CD4-positive, alpha-beta T cell (primary cell): ENCODE measurements at regions not wholly inside any gene's neighbourhood (a gene's known extent, or its start where the extent isn't known, plus 50 kb on each side); places are given as distances from the start of the nearest gene placed in this dataset.

Experiments used
- ATAC-seq: fragments of 200-7000 bp; cut with Tn5 transposase; one replicate; pipeline ENCODE4 v1.10.0; 2022; ENCODE audit warnings: mild to moderate bottlenecking; ENCODE audit not compliant: poor library complexity
- CTCF ChIA-PET: fragments of 350-600 bp; sonication (Branson Sonifier 250); formaldehyde crosslinking; loops from one replicate; lab custom pipeline; 2021; ENCODE audit warnings: antibody characterized with exemption, inconsistent platforms; lab: Charles Lee
- POLR2A ChIA-PET: fragments of 350-600 bp; sonication (Branson Sonifier 250); formaldehyde crosslinking; loops from one replicate; lab custom pipeline; 2021; ENCODE audit warnings: antibody characterized with exemption, inconsistent platforms; lab: Charles Lee
- DNase-seq, 14 experiments: peaks; one replicate each; pipeline ENCODE4 v3.0.0-alpha.2; 2013 to 2020; ENCODE audit warnings: mixed read lengths in 2 of 14
- H3K27ac ChIP-seq, 2 donors: one replicate each; pipeline versions ENCODE4 v1.5.1 to v1.7.0; 2013; ENCODE audit warnings: low read length in 2 of 2, low read depth in 1 of 2, mild to moderate bottlenecking in 1 of 2
- H3K27me3 ChIP-seq, 2 experiments: 1 replicate in 1 of 2; 2 replicates in 1 of 2; pipeline versions ENCODE4 v1.6.1 to v1.7.0; 2013; ENCODE audit warnings: low read length in 2 of 2, control low read depth in 1 of 2, mild to moderate bottlenecking in 1 of 2, moderate library complexity in 1 of 2; ENCODE audit not compliant: insufficient read depth in 2 of 2, control insufficient read depth in 1 of 2
- H3K36me3 ChIP-seq: one replicate; pipeline ENCODE4 v1.6.1; 2013; ENCODE audit warnings: low read length, control low read depth; ENCODE audit not compliant: insufficient read depth
- H3K4me1 ChIP-seq: one replicate; pipeline ENCODE4 v1.6.1; 2013; ENCODE audit warnings: low read length, control low read depth; ENCODE audit not compliant: insufficient read depth
- H3K4me3 ChIP-seq: one replicate; pipeline ENCODE4 v1.5.1; 2013; ENCODE audit warnings: mild to moderate bottlenecking, low read length, moderate library complexity
- H3K9me3 ChIP-seq, 2 experiments: 1 replicate in 1 of 2; 2 replicates in 1 of 2; pipeline versions ENCODE4 v1.6.1 to v1.7.0; 2013; ENCODE audit warnings: low read length in 2 of 2, mild to moderate bottlenecking in 2 of 2, control low read depth in 1 of 2, moderate library complexity in 1 of 2; ENCODE audit not compliant: control insufficient read depth in 1 of 2, insufficient read depth in 1 of 2
- H3K27ac Mint-ChIP-seq: one replicate; pipeline ENCODE4 v1.8.0; 2020; ENCODE audit warnings: mixed read lengths
- H3K27me3 Mint-ChIP-seq: one replicate; pipeline ENCODE4 v1.8.0; 2021; ENCODE audit warnings: mixed read lengths
- H3K36me3 Mint-ChIP-seq: one replicate; pipeline ENCODE4 v1.8.0; 2021; ENCODE audit warnings: low read depth, mixed read lengths
- H3K4me1 Mint-ChIP-seq: one replicate; pipeline ENCODE4 v1.8.0; 2021; ENCODE audit warnings: low read depth, mixed read lengths
- H3K4me3 Mint-ChIP-seq: one replicate; pipeline ENCODE4 v1.8.0; 2020; ENCODE audit warnings: mild to moderate bottlenecking, mixed read lengths
- H3K9me3 Mint-ChIP-seq: one replicate; pipeline ENCODE4 v1.8.0; 2020; ENCODE audit warnings: mixed read lengths
- intact Hi-C, 2 experiments: fragments of 100-400 bp; cut with DNase I in 1 of 2; cut with micrococcal nuclease in 1 of 2; formaldehyde crosslinking; loops; one replicate each; pipeline versions ENCODE4 v1.15.1 to v1.9.0; 2023 to 2025; cut with DNase I, micrococcal nuclease
- TF ChIP-seq, protein P1 (sequence below): fragments of 200-600 bp; IDR thresholded peaks from one replicate; pipeline ENCODE4 v1.8.0; 2022; ENCODE audit warnings: antibody characterized with exemption, mild to moderate bottlenecking

DNA sequence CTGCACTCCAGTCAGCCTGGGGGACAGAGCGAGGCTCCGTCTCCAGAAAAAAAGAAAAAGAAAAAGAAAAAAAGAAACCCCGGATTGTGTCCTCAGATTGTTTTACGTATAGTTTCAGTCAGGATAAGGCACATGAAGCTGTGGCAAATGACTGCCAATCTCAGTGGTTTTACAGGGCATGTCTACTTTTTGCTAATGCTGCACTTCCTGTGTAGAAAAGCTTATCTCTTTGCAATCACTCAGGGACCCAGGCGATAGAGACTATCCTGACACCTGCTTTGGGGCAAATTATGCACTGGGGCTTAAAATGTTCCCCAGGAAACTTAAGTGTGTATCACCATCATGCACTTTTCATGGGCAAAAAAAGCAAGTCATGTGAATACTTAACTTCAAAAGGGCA, 103.7 kb upstream of the MEIS1 start:
- no peaks in the 10 kb centered on the region for H3K4me1 Mint-ChIP-seq
- no peak overlapping the region for H3K4me3 ChIP-seq
- ATAC-seq (no peak), DNase-seq (no peak)
- no peak overlapping the region for H3K27ac ChIP-seq
- CTCF ChIA-PET = no interaction called here
- no peaks in the 10 kb centered on the region for H3K36me3 Mint-ChIP-seq
- no peaks in the 10 kb centered on the region for H3K27me3 ChIP-seq
- TF ChIP-seq, protein P1, sequence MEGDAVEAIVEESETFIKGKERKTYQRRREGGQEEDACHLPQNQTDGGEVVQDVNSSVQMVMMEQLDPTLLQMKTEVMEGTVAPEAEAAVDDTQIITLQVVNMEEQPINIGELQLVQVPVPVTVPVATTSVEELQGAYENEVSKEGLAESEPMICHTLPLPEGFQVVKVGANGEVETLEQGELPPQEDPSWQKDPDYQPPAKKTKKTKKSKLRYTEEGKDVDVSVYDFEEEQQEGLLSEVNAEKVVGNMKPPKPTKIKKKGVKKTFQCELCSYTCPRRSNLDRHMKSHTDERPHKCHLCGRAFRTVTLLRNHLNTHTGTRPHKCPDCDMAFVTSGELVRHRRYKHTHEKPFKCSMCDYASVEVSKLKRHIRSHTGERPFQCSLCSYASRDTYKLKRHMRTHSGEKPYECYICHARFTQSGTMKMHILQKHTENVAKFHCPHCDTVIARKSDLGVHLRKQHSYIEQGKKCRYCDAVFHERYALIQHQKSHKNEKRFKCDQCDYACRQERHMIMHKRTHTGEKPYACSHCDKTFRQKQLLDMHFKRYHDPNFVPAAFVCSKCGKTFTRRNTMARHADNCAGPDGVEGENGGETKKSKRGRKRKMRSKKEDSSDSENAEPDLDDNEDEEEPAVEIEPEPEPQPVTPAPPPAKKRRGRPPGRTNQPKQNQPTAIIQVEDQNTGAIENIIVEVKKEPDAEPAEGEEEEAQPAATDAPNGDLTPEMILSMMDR = no peak
- no peaks in the 10 kb centered on the region for H3K36me3 ChIP-seq
- intact Hi-C loops = no loop called here
- no peaks in the 10 kb centered on the region for H3K4me1 ChIP-seq
- peaks cover 3% of the 10 kb centered on the region for H3K9me3 Mint-ChIP-seq
- no peaks in the 10 kb centered on the region for H3K27me3 Mint-ChIP-seq
- H3K9me3 ChIP-seq = peaks cover 0 to 3% of the 10 kb centered on the region in 2 experiments
- POLR2A ChIA-PET = no interaction called here
- H3K4me3 Mint-ChIP-seq = no peak overlapping the region
- no peak overlapping the region for H3K27ac Mint-ChIP-seq

DNA sequence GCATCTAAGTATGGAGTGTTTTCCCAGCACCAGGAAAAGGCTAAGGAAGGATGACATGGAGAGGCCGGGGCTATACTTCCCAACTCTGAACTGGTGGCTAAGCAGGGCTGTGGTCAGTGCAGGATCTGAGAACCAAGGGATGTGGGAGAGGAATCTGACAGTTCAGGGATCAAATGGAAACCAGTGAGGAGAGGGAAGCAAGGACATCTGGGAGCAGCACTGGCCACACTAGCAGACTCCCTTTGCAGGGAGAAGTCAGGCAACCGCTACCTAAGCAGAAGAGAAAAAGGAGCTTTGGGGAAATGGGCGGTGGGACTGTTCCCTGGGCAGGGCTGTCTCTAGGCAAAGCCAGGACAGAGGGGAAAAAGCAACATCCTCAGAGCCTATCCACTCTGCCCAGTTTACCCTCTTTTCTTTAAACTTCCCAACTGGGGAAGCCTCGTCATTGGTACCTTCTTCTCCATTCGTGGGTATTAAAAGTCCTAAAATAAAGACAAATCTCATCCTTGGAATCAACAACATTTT, 105.8 kb upstream of the MEIS1 start:
- Histone ChIP-seq H3K4me1 (no peaks in the 10 kb centered on the region), H3K27me3 (no peaks in the 10 kb centered on the region), H3K27ac (no peak overlapping the region), H3K4me3 (no peak overlapping the region), H3K9me3 (no peaks in the 10 kb centered on the region), H3K36me3 (no peaks in the 10 kb centered on the region)
- H3K27me3 Mint-ChIP-seq = no peaks in the 10 kb centered on the region
- peaks cover 3% of the 10 kb centered on the region for H3K9me3 Mint-ChIP-seq
- DNase-seq (no peak), ATAC-seq (no peak)
- CTCF ChIA-PET = no interaction called here
- TF ChIP-seq, protein P1 = no peak
- intact Hi-C loops = no loop called here
- POLR2A ChIA-PET = no interaction called here
- no peak overlapping the region for H3K4me3 Mint-ChIP-seq
- H3K36me3 Mint-ChIP-seq = no peaks in the 10 kb centered on the region
- no peak overlapping the region for H3K27ac Mint-ChIP-seq
- H3K4me1 Mint-ChIP-seq = no peaks in the 10 kb centered on the region

DNA sequence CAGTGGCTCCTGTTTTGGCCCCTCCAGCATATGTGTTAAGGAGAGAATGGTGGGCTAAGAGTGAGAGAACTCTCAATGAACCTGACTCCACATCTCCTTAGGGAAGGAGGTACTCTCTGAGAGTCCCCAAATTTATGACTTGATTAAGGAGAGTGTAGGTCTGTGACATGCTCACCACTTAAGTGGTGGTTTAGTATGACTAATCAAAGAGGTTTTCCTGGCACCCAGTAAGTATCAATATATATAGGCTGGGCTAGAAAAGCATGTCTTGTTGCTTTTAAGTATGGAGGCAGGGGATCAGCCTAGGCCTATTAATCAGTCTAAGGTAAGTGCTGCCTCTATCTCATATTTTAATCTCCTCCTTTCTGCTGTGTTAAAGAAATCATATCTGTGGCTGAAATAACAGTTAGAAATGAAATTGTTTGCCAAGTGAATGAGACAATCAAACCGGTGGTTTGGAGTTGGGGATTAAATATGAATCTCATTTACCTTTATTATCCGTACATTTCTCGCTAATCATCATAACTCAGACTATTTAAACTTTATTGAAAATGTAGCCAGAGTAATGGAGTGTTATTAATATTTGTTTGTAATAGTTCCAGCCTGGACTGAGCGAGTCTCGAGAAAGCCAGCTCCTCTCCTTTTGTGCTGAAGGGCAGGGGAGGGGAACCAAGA, 107.7 kb upstream of the MEIS1 start:
- H3K9me3 ChIP-seq = no peaks in the 10 kb centered on the region
- H3K27ac Mint-ChIP-seq = no peak overlapping the region
- no peaks in the 10 kb centered on the region for H3K27me3 Mint-ChIP-seq
- H3K27me3 ChIP-seq = no peaks in the 10 kb centered on the region
- no peaks in the 10 kb centered on the region for H3K36me3 Mint-ChIP-seq
- no peaks in the 10 kb centered on the region for H3K4me1 ChIP-seq
- H3K27ac ChIP-seq = no peak overlapping the region
- no peak overlapping the region for H3K4me3 Mint-ChIP-seq
- DNase-seq (no peak), ATAC-seq (no peak)
- TF ChIP-seq, protein P1 = no peak
- H3K4me1 Mint-ChIP-seq = no peaks in the 10 kb centered on the region
- H3K4me3 ChIP-seq = no peak overlapping the region
- ChIA-PET CTCF (no interaction called here), POLR2A (no interaction called here)
- intact Hi-C loops = no loop called here
- no peaks in the 10 kb centered on the region for H3K36me3 ChIP-seq
- peaks cover 3% of the 10 kb centered on the region for H3K9me3 Mint-ChIP-seq
